ENCODE measurements at regions not wholly inside any gene's neighbourhood (a gene's known extent, or its start where the extent isn't known, plus 50 kb on each side); places are given as distances from the start of the nearest gene placed in this dataset.

GRCh38 chrX:143435916-143436315 is 81.4 kb downstream of the SPANXN3 start:
- TF ChIP-seq CREB1 (IDR thresholded peaks at IDR 0.05) (no peak), CTCF (IDR thresholded peaks at IDR 0.05; ENCODE audit: control extremely low read depth in 1 of 3, insufficient read depth in 1 of 3, low read depth in 1 of 3, low read length in 3 of 3) (no peak), YY1 (IDR thresholded peaks at IDR 0.05; ENCODE audit: low read depth, low read length) (no peak), JUND (IDR thresholded peaks at IDR 0.05; ENCODE audit: low read length) (no peak), CEBPB (IDR thresholded peaks at IDR 0.05; ENCODE audit: low read depth, low read length) (no peak), BRCA1 (IDR thresholded peaks at IDR 0.05; ENCODE audit: low read depth, low read length) (no peak), TCF12 (IDR thresholded peaks at IDR 0.05; ENCODE audit: low read depth, low read length) (no peak), POLR2AphosphoS5 (IDR thresholded peaks at IDR 0.05; ENCODE audit: low read depth, low read length) (no peak), RFX5 (IDR thresholded peaks at IDR 0.05; ENCODE audit: borderline replicate concordance, low read depth, low read length) (no peak)
- TF ChIP-seq, protein P1, sequence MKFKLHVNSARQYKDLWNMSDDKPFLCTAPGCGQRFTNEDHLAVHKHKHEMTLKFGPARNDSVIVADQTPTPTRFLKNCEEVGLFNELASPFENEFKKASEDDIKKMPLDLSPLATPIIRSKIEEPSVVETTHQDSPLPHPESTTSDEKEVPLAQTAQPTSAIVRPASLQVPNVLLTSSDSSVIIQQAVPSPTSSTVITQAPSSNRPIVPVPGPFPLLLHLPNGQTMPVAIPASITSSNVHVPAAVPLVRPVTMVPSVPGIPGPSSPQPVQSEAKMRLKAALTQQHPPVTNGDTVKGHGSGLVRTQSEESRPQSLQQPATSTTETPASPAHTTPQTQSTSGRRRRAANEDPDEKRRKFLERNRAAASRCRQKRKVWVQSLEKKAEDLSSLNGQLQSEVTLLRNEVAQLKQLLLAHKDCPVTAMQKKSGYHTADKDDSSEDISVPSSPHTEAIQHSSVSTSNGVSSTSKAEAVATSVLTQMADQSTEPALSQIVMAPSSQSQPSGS (IDR thresholded peaks at IDR 0.05; ENCODE audit: low read length) = no peak

Data from H1 (cell line).